Spleen (tissue), 7 donors: ENCODE measurements at regions not wholly inside any gene's neighbourhood (a gene's known extent, or its start where the extent isn't known, plus 50 kb on each side); places are given as distances from the start of the nearest gene placed in this dataset.

ENCODE experiments used
- CTCF ChIP-seq, 11 experiments: fragments of 200-600 bp in 7 of 11; fragments of 450-650 bp in 4 of 11; sonication (generic) in 4 of 11; IDR thresholded peaks in 8 of 11; conservative IDR thresholded peaks in 3 of 11; 1 replicate in 7 of 11; 2 replicates in 4 of 11; pipeline versions ENCODE4 v1.4.0 to v1.8.0; 2016 to 2021; ENCODE audit warnings: antibody characterized with exemption in 11 of 11, inconsistent platforms in 4 of 11, mild to moderate bottlenecking in 1 of 11
- POLR2A ChIP-seq, 3 donors: fragments of 450-650 bp; IDR thresholded peaks; one replicate each; pipeline ENCODE4 v1.5.1; 2017; ENCODE audit warnings: antibody characterized with exemption in 3 of 3, mild to moderate bottlenecking in 1 of 3
- POLR2AphosphoS5 ChIP-seq, 3 donors: sonication (generic); formaldehyde crosslinking; IDR thresholded peaks; one replicate each; pipeline ENCODE4 v1.5.1; 2017; ENCODE audit warnings: antibody characterized with exemption in 3 of 3
- donor health status: DM: no; HTN: no; CAD: no; lungs with moderate emphysema.
- donor health status: DM: no; HTN: no; CAD: no.
- donor health status: DM: no; HTN: no; CAD: no.

GRCh38 chr1:83802023-83802422, 196.9 kb downstream of the TTLL7 start:
- TF ChIP-seq CTCF (IDR thresholded peaks at IDR 0.05 in 8 of 11, conservative IDR thresholded peaks at IDR 0.05 in 3 of 11) (no peak), POLR2A (IDR thresholded peaks at IDR 0.05) (no peak), POLR2AphosphoS5 (IDR thresholded peaks at IDR 0.05) (no peak)
